ENCODE measurements at regions not wholly inside any gene's neighbourhood (a gene's known extent, or its start where the extent isn't known, plus 50 kb on each side); places are given as distances from the start of the nearest gene placed in this dataset.

- Histone ChIP-seq H3K9me3 (ENCODE audit: control insufficient read depth in 2 of 3, insufficient read depth in 1 of 3, low read length in 3 of 3) (no peaks in the 10 kb centered on the region), H3K9ac (ENCODE audit: low read length in 3 of 3) (no peak overlapping the region), H3K4me3 (ENCODE audit: low read length in 3 of 3) (no peak overlapping the region), H3K27ac (ENCODE audit: low read depth in 2 of 2, low read length in 2 of 2) (no peak overlapping the region), H3K36me3 (ENCODE audit: control insufficient read depth in 2 of 3, insufficient read depth in 3 of 3, low read length in 3 of 3) (no peaks in the 10 kb centered on the region), H3K27me3 (ENCODE audit: control insufficient read depth, insufficient read depth, low read length) (no peaks in the 10 kb centered on the region), H3K4me1 (ENCODE audit: control insufficient read depth in 2 of 3, insufficient read depth in 2 of 3, low read depth in 1 of 3, low read length in 3 of 3) (peaks cover 0 to 11% (median 2%) of the 10 kb centered on the region in 3 donors)
- no peak for DNase-seq
- intact Hi-C loops (cut with DNase I) = no loop called here
- no peak for FAIRE-seq
- TF ChIP-seq CTCF (IDR thresholded peaks at IDR 0.05; ENCODE audit: borderline replicate concordance, extremely low read depth, insufficient read depth) = no peak
Measured at GRCh38 chr4:149055624-149056023, 613.4 kb upstream of the NR3C2 start.

GRCh38 chr4:149050840-149051239 lies 608.6 kb upstream of the NR3C2 start:
- intact Hi-C loops (cut with DNase I) = no loop called here
- no peak overlapping the region for H3K27ac ChIP-seq (ENCODE audit: low read depth in 2 of 2, low read length in 2 of 2)
- FAIRE-seq = no peak

DNA sequence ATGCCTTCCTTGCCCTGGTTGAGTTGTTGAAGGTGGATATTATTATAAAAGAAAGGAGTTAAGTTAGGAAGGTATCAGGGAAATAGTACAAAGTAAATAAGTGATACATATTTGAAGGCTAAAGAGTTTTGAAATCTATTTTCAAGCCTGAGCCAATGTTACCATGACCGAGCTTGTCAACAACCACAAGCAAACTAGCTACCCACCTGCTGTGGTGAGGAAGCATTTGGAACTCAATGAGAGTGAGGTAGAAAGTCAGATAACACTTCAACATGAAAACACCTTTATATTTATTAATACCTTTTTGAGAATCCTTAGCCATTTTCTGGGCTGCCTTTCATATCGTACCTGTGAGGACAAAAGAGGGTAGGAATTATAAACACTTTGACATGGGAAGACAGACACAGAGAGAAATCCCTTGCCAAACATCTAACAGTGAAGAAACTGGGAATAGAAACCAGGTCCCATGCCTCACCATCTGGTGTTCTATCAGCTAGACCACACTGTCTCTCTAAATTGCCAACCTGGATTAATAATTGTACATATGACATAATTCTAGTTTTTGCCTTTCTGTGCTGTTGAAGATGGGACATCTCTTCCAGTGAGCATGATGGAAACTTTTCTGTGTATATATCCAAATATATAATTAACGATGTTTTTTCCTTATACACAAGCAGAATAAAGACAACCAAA lies 606.4 kb upstream of the NR3C2 start:
- no peak for DNase-seq
- FAIRE-seq = no peak
- intact Hi-C loops (cut with DNase I) = no loop called here
- H3K36me3 ChIP-seq (ENCODE audit: control insufficient read depth in 2 of 3, insufficient read depth in 3 of 3, low read length in 3 of 3) = no peaks in the 10 kb centered on the region
- no peaks in the 10 kb centered on the region for H3K27me3 ChIP-seq (ENCODE audit: control insufficient read depth, insufficient read depth, low read length)
- no peak for TF ChIP-seq CTCF (IDR thresholded peaks at IDR 0.05; ENCODE audit: borderline replicate concordance, extremely low read depth, insufficient read depth)
- H3K9me3 ChIP-seq (ENCODE audit: control insufficient read depth in 2 of 3, insufficient read depth in 1 of 3, low read length in 3 of 3) = no peaks in the 10 kb centered on the region
- no peak overlapping the region for H3K9ac ChIP-seq (ENCODE audit: low read length in 3 of 3)
- peaks cover 0 to 8% (median 0%) of the 10 kb centered on the region in 3 donors for H3K4me1 ChIP-seq (ENCODE audit: control insufficient read depth in 2 of 3, insufficient read depth in 2 of 3, low read depth in 1 of 3, low read length in 3 of 3)
- no peak overlapping the region for H3K4me3 ChIP-seq (ENCODE audit: low read length in 3 of 3)
- H3K27ac ChIP-seq (ENCODE audit: low read depth in 2 of 2, low read length in 2 of 2) = no peak overlapping the region

More at GRCh38 chr4:149050840-149051239, 608.6 kb upstream of the NR3C2 start:
- no peaks in the 10 kb centered on the region for H3K27me3 ChIP-seq (ENCODE audit: control insufficient read depth, insufficient read depth, low read length)
- TF ChIP-seq CTCF (IDR thresholded peaks at IDR 0.05; ENCODE audit: borderline replicate concordance, extremely low read depth, insufficient read depth) = no peak
- no peak for DNase-seq
- H3K4me3 ChIP-seq (ENCODE audit: low read length in 3 of 3) = no peak overlapping the region
- H3K9me3 ChIP-seq (ENCODE audit: control insufficient read depth in 2 of 3, insufficient read depth in 1 of 3, low read length in 3 of 3) = no peaks in the 10 kb centered on the region
- H3K9ac ChIP-seq (ENCODE audit: low read length in 3 of 3) = no peak overlapping the region
- no peaks in the 10 kb centered on the region for H3K36me3 ChIP-seq (ENCODE audit: control insufficient read depth in 2 of 3, insufficient read depth in 3 of 3, low read length in 3 of 3)
- peaks cover 0 to 11% (median 0%) of the 10 kb centered on the region in 3 donors for H3K4me1 ChIP-seq (ENCODE audit: control insufficient read depth in 2 of 3, insufficient read depth in 2 of 3, low read depth in 1 of 3, low read length in 3 of 3)

DNA sequence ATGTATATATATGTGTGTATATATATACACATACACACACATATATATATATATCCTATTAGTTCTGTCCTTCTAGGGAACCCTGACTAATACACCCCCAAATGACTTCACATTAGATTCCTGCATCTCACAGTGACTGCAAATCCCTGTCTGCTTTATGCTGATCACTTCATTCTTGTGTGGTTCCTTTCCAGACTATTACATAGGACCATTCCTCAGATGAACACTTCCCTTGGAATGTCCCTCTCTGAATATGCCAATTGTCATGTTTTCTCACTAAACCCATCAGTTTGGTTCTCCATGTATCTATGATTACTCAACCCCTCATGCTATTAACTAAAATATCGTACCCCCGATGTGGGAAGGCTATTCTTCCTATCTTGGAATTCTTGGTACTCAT lies 605.2 kb upstream of the NR3C2 start:
- DNase-seq (no peak), FAIRE-seq (no peak)
- H3K4me3 ChIP-seq (ENCODE audit: low read length in 3 of 3) = no peak overlapping the region
- no peaks in the 10 kb centered on the region for H3K36me3 ChIP-seq (ENCODE audit: control insufficient read depth in 2 of 3, insufficient read depth in 3 of 3, low read length in 3 of 3)
- H3K27me3 ChIP-seq (ENCODE audit: control insufficient read depth, insufficient read depth, low read length) = no peaks in the 10 kb centered on the region
- no peaks in the 10 kb centered on the region for H3K9me3 ChIP-seq (ENCODE audit: control insufficient read depth in 2 of 3, insufficient read depth in 1 of 3, low read length in 3 of 3)
- no peak overlapping the region for H3K9ac ChIP-seq (ENCODE audit: low read length in 3 of 3)
- intact Hi-C loops (cut with DNase I) = no loop called here
- TF ChIP-seq CTCF (IDR thresholded peaks at IDR 0.05; ENCODE audit: borderline replicate concordance, extremely low read depth, insufficient read depth) = no peak
- H3K4me1 ChIP-seq (ENCODE audit: control insufficient read depth in 2 of 3, insufficient read depth in 2 of 3, low read depth in 1 of 3, low read length in 3 of 3) = no peaks in the 10 kb centered on the region
- H3K27ac ChIP-seq (ENCODE audit: low read depth in 2 of 2, low read length in 2 of 2) = no peak overlapping the region
